ENCODE measurements at regions not wholly inside any gene's neighbourhood (a gene's known extent, or its start where the extent isn't known, plus 50 kb on each side); places are given as distances from the start of the nearest gene placed in this dataset.
A peak's percentile ranks its signal among the peaks of the same experiment; 100 is the strongest.

DNA sequence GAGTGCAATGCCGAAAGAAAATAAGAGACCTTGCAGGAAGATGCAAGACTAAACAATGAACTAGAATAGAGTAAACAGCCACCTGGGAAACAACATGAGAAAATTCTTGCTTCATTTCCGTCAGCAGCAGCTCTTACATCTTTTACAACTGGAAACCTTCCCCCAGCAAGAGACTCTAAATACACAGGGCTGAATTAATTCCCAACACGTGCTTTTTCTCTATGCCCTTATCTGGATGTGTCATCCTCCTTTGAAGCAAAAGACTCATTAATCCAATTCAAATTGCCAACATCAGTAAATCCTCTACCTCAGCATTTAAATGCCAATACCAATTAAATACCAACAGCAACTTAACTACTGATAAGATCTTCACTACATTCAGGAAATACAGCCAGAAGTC, 99.0 kb upstream of the PDE1C start:
- DNase-seq = no peak

- DNase-seq = no peak
Observed at GRCh38 chr7:32167815-32168214, 97.6 kb upstream of the PDE1C start.

DNA sequence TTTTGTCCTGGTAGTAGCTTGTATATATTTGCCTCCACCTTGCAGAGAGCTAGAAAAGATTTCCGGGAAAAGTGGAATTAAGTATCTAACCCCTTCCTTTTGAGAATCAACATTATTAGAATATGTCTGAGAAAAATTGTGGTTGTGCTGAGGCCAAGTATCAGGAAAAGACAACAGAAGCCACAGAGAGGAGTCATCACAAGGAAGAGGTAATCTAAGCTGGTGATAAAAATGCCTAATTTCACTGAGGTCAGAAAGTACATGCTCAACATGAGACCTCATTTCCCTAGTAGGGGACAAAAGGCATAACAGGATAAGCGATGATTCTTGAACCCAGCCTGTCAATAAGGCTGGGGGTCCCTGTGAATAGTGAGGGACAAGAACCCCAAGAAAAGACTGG, 97.0 kb upstream of the PDE1C start:
- DNase-seq = no peak

- DNase-seq = peak; percentile 67
Observed at GRCh38 chr7:32164341-32164996, 94.3 kb upstream of the PDE1C start.

DNA sequence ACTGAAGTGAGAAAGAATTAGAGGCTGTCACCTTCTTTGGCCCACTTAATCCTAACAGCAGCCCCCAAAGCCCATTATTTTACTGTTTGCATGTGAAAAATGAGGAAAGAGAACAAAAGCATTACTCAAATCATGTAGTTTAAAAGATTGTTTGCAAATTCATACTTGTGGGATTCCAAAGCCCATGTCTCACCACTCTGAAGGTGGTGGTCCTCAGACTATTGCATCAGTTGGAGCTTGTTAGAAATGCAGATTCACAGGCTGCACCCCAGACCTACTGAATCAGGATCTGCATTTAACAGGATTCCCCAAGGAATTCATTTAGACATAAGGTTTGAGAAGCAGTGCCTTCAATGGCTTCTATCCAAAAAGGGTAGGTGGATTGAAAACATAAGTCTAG, 93.7 kb upstream of the PDE1C start:
- DNase-seq = no peak

DNA sequence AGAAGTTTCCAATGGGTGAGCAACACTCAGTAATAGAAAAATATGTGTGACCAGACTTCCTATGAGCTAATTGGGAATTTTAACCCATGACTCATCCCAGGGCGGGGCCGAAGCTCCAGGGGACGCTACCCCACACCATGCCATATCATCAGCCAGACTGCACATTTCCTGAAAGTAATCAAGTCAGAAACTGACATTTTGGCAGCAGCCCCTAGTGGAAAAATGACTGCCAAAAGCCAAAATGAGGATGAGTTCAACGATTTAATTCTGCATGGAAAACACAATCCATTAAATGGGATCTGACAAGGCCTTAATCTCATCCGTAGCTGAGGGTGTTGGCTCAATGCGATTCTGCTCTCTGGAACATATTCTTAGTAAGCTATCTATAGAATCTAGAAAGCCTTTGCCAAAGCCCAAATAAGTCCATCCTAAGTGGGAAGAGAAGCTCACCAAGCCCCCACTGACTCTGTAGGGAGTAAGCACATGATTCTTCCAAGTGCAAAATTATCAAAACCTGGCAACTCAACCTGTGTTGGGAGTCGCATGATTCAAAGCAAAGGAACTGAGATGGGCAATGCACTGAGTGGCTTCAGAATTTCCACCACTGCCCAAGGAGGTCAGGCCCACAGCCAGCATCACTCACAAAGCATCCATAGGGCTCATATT, 93.1 kb upstream of the PDE1C start:
- DNase-seq = peak; percentile 94

DNA sequence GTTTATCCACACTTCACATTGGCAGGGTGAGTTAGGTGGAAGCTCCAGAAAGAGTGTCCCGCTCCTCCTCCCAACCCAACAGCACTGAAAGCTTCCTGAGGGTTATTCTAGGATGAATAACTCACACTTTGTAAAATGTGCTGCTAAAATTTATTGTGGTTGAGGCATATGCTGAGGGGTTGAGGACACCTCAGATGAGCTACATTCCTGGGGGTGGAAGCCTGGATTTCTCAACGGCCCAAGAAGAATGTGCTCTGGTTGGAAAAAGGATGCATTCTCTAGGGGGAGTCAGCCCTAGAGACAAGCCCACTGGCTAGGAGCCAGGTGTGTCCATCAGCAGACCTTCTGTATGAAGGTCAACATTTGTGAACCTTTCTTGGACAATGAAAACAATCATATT, 91.5 kb upstream of the PDE1C start:
- peak; percentile 79 for DNase-seq

GRCh38 chr7:32158751-32159745, 88.8 kb upstream of the PDE1C start:
- no peak for DNase-seq

DNA sequence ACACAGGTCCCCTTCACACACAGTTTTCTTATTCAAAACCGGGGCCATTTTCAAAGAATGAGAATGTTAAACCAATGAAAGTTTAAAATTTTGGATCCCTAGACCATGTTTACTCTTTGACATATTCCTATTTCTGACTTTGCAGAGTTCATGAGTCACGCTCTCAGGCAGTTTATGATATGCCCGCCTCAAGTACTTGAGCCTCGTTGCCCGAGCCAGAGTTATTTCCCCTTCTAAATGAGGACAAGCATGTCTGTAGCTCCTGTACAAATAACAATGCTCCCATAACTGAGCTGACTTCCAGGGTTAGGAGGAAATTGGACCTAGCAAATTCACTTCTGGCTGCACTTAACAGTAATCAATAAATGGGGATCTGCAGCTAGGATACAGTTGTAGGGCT, 87.9 kb upstream of the PDE1C start:
- DNase-seq = no peak

- peak; percentile 38 for DNase-seq
Observed at GRCh38 chr7:32155712-32156111, 85.5 kb upstream of the PDE1C start.

- no peak for DNase-seq
Observed at GRCh38 chr7:32154797-32155196, 84.6 kb upstream of the PDE1C start.

DNA sequence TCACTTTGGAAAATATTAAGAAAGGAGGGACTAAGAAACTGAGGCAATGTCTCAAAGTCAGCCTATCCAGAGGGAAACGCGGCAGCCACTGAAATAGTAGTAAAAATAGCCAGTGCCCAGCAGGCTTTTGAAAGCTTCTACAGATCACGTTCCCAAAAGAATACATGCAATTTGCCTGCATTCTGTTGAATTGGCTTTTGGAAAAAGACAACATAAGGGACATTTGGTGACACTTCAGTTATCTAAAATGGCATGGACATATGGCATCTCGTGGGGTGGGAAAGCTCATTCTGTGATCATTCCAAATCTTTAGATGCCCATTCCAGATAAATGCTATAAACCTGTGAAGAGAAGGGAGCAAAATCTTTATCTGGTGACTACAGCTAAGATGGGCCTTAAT, 82.8 kb upstream of the PDE1C start:
- no peak for DNase-seq

DNA sequence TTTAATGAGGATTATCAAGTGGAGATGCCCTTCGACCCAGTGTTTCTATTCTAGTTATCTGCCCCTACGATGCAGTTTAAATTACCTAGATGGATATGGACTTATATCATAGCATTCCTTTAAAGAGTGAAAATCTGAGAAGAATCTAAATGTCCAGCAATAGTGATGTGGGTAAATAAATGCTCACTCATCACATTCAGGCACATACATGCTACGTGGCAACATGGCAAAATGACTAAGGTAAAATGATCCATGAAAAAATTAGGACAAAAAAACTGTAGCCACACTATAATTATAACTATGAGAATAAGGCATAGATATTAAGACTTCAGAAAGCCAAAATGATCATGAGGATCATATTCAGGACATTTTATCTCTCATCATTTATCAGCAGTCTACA, 82.4 kb upstream of the PDE1C start:
- DNase-seq = no peak

GRCh38 chr7:32150589-32150988, 80.4 kb upstream of the PDE1C start:
- no peak for DNase-seq

DNA sequence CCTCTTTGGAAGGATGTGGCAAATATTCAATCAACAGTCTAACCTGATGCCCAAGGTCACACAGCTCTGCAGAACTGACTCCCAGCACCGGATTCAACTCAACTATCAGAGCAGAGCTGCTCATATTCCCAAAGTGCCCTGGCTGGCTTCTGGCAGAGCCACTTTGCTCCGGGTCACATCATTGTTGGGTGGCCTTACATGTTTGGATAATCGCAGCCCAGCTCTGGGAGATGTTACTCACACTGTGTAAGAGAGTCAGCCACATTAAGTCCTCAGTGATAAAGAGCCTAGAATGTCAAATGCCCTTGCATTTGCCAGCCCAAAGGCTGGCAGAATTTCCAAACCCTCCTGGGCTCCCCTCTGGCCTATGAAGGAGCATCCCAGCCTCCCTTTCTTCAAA, 79.8 kb upstream of the PDE1C start:
- no peak for DNase-seq

GRCh38 chr7:32147546-32148268, 77.5 kb upstream of the PDE1C start:
- DNase-seq = no peak

DNA sequence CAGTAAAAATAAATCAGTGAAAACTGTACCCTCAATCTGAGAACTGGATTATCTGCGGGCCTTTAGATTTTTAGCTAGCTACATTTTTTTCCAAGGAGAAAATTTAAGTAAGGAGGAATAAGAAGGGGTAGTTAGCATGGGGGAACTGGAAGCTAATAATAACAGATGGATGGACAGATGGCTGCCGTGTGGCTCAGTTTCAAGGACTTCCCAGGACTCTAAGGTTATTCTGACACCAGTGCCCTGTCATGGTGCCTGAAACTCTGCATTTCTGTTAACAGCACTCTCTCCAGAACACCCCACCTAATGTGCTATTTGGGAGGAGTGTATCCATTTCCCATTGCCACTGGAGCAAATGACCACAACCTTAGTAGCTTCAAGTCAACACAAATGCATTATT, 75.7 kb upstream of the PDE1C start:
- no peak for DNase-seq

DNA sequence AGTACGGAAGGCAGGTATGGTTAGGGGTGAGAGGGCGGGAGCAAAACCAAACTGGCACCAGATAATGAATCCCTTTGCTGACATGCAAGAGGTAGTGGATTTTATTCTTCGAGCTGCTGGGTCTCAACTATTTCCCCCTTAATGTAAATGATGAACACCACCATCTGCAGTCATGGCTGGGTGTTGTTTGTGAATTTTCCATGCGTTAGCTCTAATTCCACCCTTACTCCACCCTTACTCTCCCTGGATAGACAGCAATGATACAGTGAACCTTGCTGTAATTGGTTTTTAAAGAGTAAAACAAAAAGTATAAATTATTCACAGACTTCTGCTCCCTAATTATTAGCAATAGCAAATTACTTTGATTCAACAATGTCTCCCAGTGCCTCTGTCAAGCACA, 74.5 kb upstream of the PDE1C start:
- no peak for DNase-seq

- no peak for DNase-seq
Observed at GRCh38 chr7:32143301-32143700, 73.1 kb upstream of the PDE1C start.

DNA sequence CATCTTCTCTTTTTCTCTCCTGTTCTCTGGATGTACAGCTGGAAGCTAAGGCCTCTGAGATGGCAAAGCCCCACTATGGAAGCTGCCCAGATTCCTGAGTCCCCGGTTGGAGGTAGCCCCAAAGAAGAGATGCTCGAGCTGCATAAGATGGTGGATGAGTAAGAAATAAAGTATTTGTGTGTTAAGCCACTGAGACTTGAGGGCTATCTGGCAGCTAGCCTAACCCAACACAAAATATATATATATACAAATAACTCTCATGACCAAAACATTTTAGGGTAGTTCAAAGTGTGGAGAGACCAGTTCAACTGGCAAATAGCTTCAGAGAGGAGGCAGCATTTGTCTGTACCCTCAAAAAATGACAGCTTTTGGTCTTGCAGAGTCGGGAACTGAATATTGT, 72.4 kb upstream of the PDE1C start:
- DNase-seq = no peak

DNA sequence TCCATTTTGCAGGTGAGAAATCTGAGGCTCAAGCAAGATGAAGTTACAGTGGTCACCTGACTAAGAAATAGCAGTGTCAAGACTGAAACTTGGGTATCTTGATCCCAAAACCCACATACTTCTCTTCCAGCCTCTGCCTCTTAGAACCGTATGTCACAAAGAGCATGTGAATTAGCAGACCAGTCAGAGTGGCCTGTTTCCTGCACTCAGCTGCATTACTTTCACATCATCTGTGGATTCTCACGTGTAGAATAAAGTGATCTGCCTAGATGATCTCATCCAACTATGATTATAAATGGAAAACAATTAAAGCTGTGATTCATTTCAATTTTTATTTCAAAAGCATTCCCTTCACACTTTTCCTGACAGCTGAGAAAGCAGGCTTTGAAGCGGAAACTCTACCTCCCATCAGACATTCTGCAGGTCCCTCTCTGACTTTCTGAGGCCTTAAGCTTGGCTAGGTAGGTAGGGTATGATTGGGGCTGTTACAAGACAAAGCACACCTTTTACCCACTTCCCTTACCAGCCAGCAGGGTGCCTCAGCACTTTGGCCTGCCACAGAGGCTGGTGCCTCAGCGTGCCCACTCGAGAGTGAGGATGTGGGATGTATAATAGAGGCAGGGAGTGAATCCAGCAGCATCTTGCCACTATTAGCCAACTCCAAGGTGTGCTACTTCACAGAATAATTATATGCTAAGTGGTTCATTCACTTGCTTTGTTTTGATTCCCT, 70.2 kb upstream of the PDE1C start:
- DNase-seq = no peak

DNA sequence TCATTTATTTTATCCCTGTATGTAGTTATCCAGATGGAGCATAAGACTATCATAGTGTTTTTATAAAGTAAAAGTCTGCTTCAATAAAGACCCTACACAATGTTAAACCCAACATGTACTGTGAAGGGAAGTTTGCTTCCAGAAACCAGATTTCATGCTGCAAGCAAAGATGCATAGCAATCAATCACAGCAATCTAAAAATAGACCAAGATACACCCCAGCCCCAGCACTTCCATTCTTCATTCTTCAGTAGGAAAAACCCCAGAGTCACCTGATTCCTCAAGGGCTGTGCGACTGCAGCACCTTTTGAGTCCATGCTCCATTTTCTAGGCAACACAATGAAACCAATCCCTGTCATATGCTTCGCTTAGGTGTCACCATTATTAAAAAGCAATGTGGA, 66.9 kb upstream of the PDE1C start:
- DNase-seq = no peak

Measured in kidney glomerular epithelial cell (primary cell).